HG02981 (cell line): ENCODE measurements at regions not wholly inside any gene's neighbourhood (a gene's known extent, or its start where the extent isn't known, plus 50 kb on each side); places are given as distances from the start of the nearest gene placed in this dataset.
"Not testable (repeated sequence)": the region's sequence is repeated elsewhere in the genome, so short reads cannot be mapped to it uniquely, and the experiment has no call there.

Experiments used
- ATAC-seq: cut with Tn5 transposase; IDR thresholded peaks from one replicate; pipeline ENCODE4 v1.9.1; 2021; ENCODE audit warnings: mild to moderate bottlenecking, moderate library complexity; ENCODE audit not compliant: unreplicated experiment

- ATAC-seq, result no peak
Observed at GRCh38 chr9:82757924-82758323, 305.0 kb downstream of the RASEF start.

- no peak for ATAC-seq
Observed at GRCh38 chr9:82761027-82761426, 301.9 kb downstream of the RASEF start.

GRCh38 chr9:82761956-82762355, 301.0 kb downstream of the RASEF start:
- no peak for ATAC-seq

- ATAC-seq, result no peak
Observed at GRCh38 chr9:82763656-82764055, 299.3 kb downstream of the RASEF start.

GRCh38 chr9:82764061-82764668, 298.8 kb downstream of the RASEF start:
- ATAC-seq, result no peak

GRCh38 chr9:82774707-82775231, 288.2 kb downstream of the RASEF start:
- not testable (repeated sequence) for ATAC-seq

- no peak for ATAC-seq
Observed at GRCh38 chr9:82776508-82776907, 286.4 kb downstream of the RASEF start.

- ATAC-seq, result no peak
Observed at GRCh38 chr9:82777366-82777765, 285.6 kb downstream of the RASEF start.

- ATAC-seq, result not testable (repeated sequence)
Observed at GRCh38 chr9:82778923-82779322, 284.0 kb downstream of the RASEF start.

GRCh38 chr9:82780017-82780416, 282.9 kb downstream of the RASEF start:
- ATAC-seq, result no peak

GRCh38 chr9:82781921-82782392, 281.0 kb downstream of the RASEF start:
- no peak for ATAC-seq

GRCh38 chr9:82783045-82783444, 279.9 kb downstream of the RASEF start:
- ATAC-seq, result no peak

- ATAC-seq, result no peak
Observed at GRCh38 chr9:82784589-82784988, 278.4 kb downstream of the RASEF start.

- ATAC-seq, result no peak
Observed at GRCh38 chr9:82789155-82789824, 273.7 kb downstream of the RASEF start.

GRCh38 chr9:82790875-82791274, 272.1 kb downstream of the RASEF start:
- no peak for ATAC-seq

- ATAC-seq, result no peak
Observed at GRCh38 chr9:82791692-82792091, 271.2 kb downstream of the RASEF start.

GRCh38 chr9:82797534-82797933, 265.4 kb downstream of the RASEF start:
- ATAC-seq, result no peak

GRCh38 chr9:82799286-82799685, 263.7 kb downstream of the RASEF start:
- no peak for ATAC-seq

- ATAC-seq, result no peak
Observed at GRCh38 chr9:82805027-82805426, 257.9 kb downstream of the RASEF start.

GRCh38 chr9:82808478-82808877, 254.5 kb downstream of the RASEF start:
- ATAC-seq, result no peak

GRCh38 chr9:82810915-82811314, 252.0 kb downstream of the RASEF start:
- ATAC-seq, result no peak

GRCh38 chr9:82819260-82819659, 243.7 kb downstream of the RASEF start:
- ATAC-seq, result no peak
